B cell (primary cell): ENCODE measurements at regions not wholly inside any gene's neighbourhood (a gene's known extent, or its start where the extent isn't known, plus 50 kb on each side); places are given as distances from the start of the nearest gene placed in this dataset.

ENCODE experiments used
- ATAC-seq: fragments of 200-7000 bp; cut with Tn5 transposase; one replicate; pipeline ENCODE4 v1.10.0; 2021; ENCODE audit warnings: low read depth, mild to moderate bottlenecking, moderate number of reproducible peaks, moderate library complexity
- CTCF ChIA-PET: fragments of 350-600 bp; sonication (Branson Sonifier 250); formaldehyde crosslinking; loops from one replicate; lab custom pipeline; 2021; ENCODE audit warnings: antibody characterized with exemption, inconsistent platforms; lab: Charles Lee
- POLR2A ChIA-PET: fragments of 350-600 bp; sonication (Branson Sonifier 250); formaldehyde crosslinking; loops from one replicate; lab custom pipeline; 2021; ENCODE audit warnings: antibody characterized with exemption; lab: Charles Lee
- DNase-seq: peaks from one replicate; pipeline ENCODE4 v3.0.0; 2013
- H2AFZ ChIP-seq: 2 replicates; pipeline ENCODE4 v1.6.1; 2012; ENCODE audit warnings: mild to moderate bottlenecking, low read depth, low read length; ENCODE audit not compliant: insufficient read depth, poor library complexity, severe bottlenecking
- H3K27ac ChIP-seq, 2 donors: 1 replicate in 1 of 2; 2 replicates in 1 of 2; pipeline ENCODE4 v1.5.1; 2012 to 2013; ENCODE audit warnings: low read length in 2 of 2, mild to moderate bottlenecking in 2 of 2, moderate library complexity in 1 of 2
- H3K27me3 ChIP-seq, 4 experiments: fragments of 200-600 bp in 1 of 4; sonication (generic) in 1 of 4; replicated peaks in 1 of 4; 1 replicate in 2 of 4; 2 replicates in 2 of 4; pipeline versions ENCODE4 v1.6.1 to v1.7.0; 2013 to 2016; ENCODE audit warnings: low read length in 3 of 4, mild to moderate bottlenecking in 2 of 4, mixed read lengths in 1 of 4, moderate library complexity in 1 of 4; ENCODE audit not compliant: insufficient read depth in 4 of 4, control insufficient read depth in 3 of 4; ENCODE audit errors: control extremely low read depth in 1 of 4
- H3K36me3 ChIP-seq, 2 experiments: replicated peaks in 1 of 2; 1 replicate in 1 of 2; 2 replicates in 1 of 2; pipeline versions ENCODE4 v1.6.1 to v1.7.1; 2013; ENCODE audit warnings: low read length in 1 of 2; ENCODE audit not compliant: insufficient read depth in 2 of 2, control insufficient read depth in 1 of 2; ENCODE audit errors: control extremely low read depth in 1 of 2, extremely low read depth in 1 of 2
- H3K4me1 ChIP-seq, 2 donors: fragments of 200-600 bp in 1 of 2; sonication (generic) in 1 of 2; 1 replicate in 1 of 2; 2 replicates in 1 of 2; pipeline versions ENCODE4 v1.5.1 to v1.6.1; 2013 to 2017; ENCODE audit warnings: low read length in 2 of 2; ENCODE audit not compliant: control insufficient read depth in 2 of 2, insufficient read depth in 2 of 2
- H3K4me2 ChIP-seq: replicated peaks from 2 replicates; pipeline ENCODE3; 2012; ENCODE audit warnings: mild to moderate bottlenecking, low read depth, low read length; ENCODE audit not compliant: poor library complexity, severe bottlenecking
- H3K4me3 ChIP-seq, 5 experiments: fragments of 200-600 bp in 1 of 5; sonication (generic) in 1 of 5; 1 replicate in 3 of 5; 2 replicates in 2 of 5; pipeline versions ENCODE4 v1.5.1 to v1.7.0; 2011 to 2016; ENCODE audit warnings: low read length in 4 of 5, mild to moderate bottlenecking in 4 of 5, low read depth in 2 of 5, control low read depth in 1 of 5, moderate library complexity in 1 of 5; ENCODE audit not compliant: insufficient read depth in 1 of 5; ENCODE audit errors: control extremely low read depth in 1 of 5, extremely low read depth in 1 of 5
- H3K79me2 ChIP-seq: fragments of 200-600 bp; sonication (generic); one replicate; pipeline ENCODE4 v1.6.0; 2016; ENCODE audit warnings: low read length; ENCODE audit not compliant: control insufficient read depth, insufficient read depth
- H3K9ac ChIP-seq: fragments of 200-600 bp; sonication (generic); 2 replicates; pipeline ENCODE4 v1.6.1; 2017; ENCODE audit warnings: mild to moderate bottlenecking, low read length, moderate library complexity
- H3K9me3 ChIP-seq, 3 donors: one replicate each; pipeline versions ENCODE4 v1.6.1 to v1.7.1; 2013; ENCODE audit warnings: low read length in 2 of 3; ENCODE audit not compliant: control insufficient read depth in 2 of 3, insufficient read depth in 1 of 3; ENCODE audit errors: control extremely low read depth in 1 of 3
- H4K20me1 ChIP-seq: 2 replicates; pipeline ENCODE4 v1.6.0; 2012; ENCODE audit warnings: mild to moderate bottlenecking, low read length; ENCODE audit not compliant: insufficient read depth, control insufficient read depth, poor library complexity, severe bottlenecking
- H3K27ac Mint-ChIP-seq: one replicate; pipeline ENCODE4 v1.8.0; 2021; ENCODE audit warnings: mixed read lengths
- H3K27me3 Mint-ChIP-seq: one replicate; pipeline ENCODE4 v1.8.0; 2021; ENCODE audit warnings: mixed read lengths
- H3K4me1 Mint-ChIP-seq: one replicate; pipeline ENCODE4 v1.8.0; 2021; ENCODE audit warnings: mixed read lengths
- H3K4me3 Mint-ChIP-seq: one replicate; pipeline ENCODE4 v1.8.0; 2021; ENCODE audit warnings: mixed read lengths
- H3K9me3 Mint-ChIP-seq: one replicate; pipeline ENCODE4 v1.8.0; 2022; ENCODE audit warnings: mixed read lengths; ENCODE audit not compliant: insufficient read depth
- CTCF ChIP-seq: fragments of 200-600 bp; IDR thresholded peaks from one replicate; pipeline ENCODE4 v1.8.0; 2022; ENCODE audit warnings: antibody characterized with exemption, mild to moderate bottlenecking
- EZH2 ChIP-seq: IDR thresholded peaks from 2 replicates; pipeline ENCODE4 v1.6.1; 2012; ENCODE audit warnings: borderline replicate concordance, low read depth, mild to moderate bottlenecking, moderate library complexity, low read length; ENCODE audit not compliant: insufficient read depth, poor library complexity, severe bottlenecking
- WGBS: methylation state at CpG from one replicate; pipeline ENCODE4 v1.1.5; 2013; ENCODE audit warnings: missing lambda C conversion rate; ENCODE audit not compliant: insufficient coverage; 5-methylcytosine and 5-hydroxymethylcytosine counted together
- intact Hi-C: fragments of 100-400 bp; cut with micrococcal nuclease; formaldehyde crosslinking; loops from one replicate; pipeline ENCODE4 v1.10.0; 2022

GRCh38 chr6:167754691-167755090 is 72.0 kb upstream of the AFDN start:
- ATAC-seq (no peak), DNase-seq (no peak)
- H3K4me3 Mint-ChIP-seq, result no peak overlapping the region
- no peaks in the 10 kb centered on the region for H3K4me1 ChIP-seq
- intact Hi-C loops, result no loop called here
- peaks cover 0 to 3% (median 0%) of the 10 kb centered on the region in 4 experiments for H3K27me3 ChIP-seq
- no peak overlapping the region for H3K4me2 ChIP-seq
- H3K4me1 Mint-ChIP-seq, result no peaks in the 10 kb centered on the region
- POLR2A ChIA-PET, result no interaction called here
- H3K9me3 ChIP-seq, result peaks cover 0 to 11% (median 0%) of the 10 kb centered on the region in 3 donors
- H3K9ac ChIP-seq, result no peak overlapping the region
- H3K27me3 Mint-ChIP-seq, result peaks cover 17% of the 10 kb centered on the region
- H3K27ac ChIP-seq, result no peak overlapping the region
- CTCF ChIA-PET, result interaction anchor here (1.0 kb wide), 1 partner anchor 81 kb away, joined by 3 read pairs; no protein-coding TSS in a partner anchor
- H3K4me3 ChIP-seq, result no peak overlapping the region
- WGBS, result 90% methylated on average over 9 of the region's 10 CpGs
- H3K79me2 ChIP-seq, result no peaks in the 10 kb centered on the region
- no peaks in the 10 kb centered on the region for H3K36me3 ChIP-seq
- H3K9me3 Mint-ChIP-seq, result no peaks in the 10 kb centered on the region
- no peaks in the 10 kb centered on the region for H4K20me1 ChIP-seq
- no peak overlapping the region for H3K27ac Mint-ChIP-seq
- H2AFZ ChIP-seq, result no peak overlapping the region
- TF ChIP-seq CTCF (no peak), EZH2 (no peak)

- no peak for DNase-seq
- TF ChIP-seq EZH2, result no peak
- no peak for TF ChIP-seq CTCF
- Mint-ChIP-seq H3K4me1 (no peaks in the 10 kb centered on the region), H3K4me3 (no peak overlapping the region), H3K27me3 (peaks cover 17% of the 10 kb centered on the region), H3K27ac (no peak overlapping the region), H3K9me3 (no peaks in the 10 kb centered on the region)
- H3K9me3 ChIP-seq, result peaks cover 0 to 11% (median 0%) of the 10 kb centered on the region in 3 donors
- no peak overlapping the region for H3K4me2 ChIP-seq
- no peak overlapping the region for H3K27ac ChIP-seq
- ATAC-seq, result no peak
- no peaks in the 10 kb centered on the region for H4K20me1 ChIP-seq
- H3K4me3 ChIP-seq, result no peak overlapping the region
- CTCF ChIA-PET, result interaction anchor here (1.0 kb wide), 1 partner anchor 82 kb away, joined by 3 read pairs; no protein-coding TSS in a partner anchor
- peaks cover 0 to 3% (median 0%) of the 10 kb centered on the region in 4 experiments for H3K27me3 ChIP-seq
- no peaks in the 10 kb centered on the region for H3K36me3 ChIP-seq
- H3K79me2 ChIP-seq, result no peaks in the 10 kb centered on the region
- H3K4me1 ChIP-seq, result no peaks in the 10 kb centered on the region
- POLR2A ChIA-PET, result no interaction called here
- H3K9ac ChIP-seq, result no peak overlapping the region
- H2AFZ ChIP-seq, result no peak overlapping the region
- 96% methylated on average over 16 of the region's 16 CpGs for WGBS
- intact Hi-C loops, result no loop called here
Measured at GRCh38 chr6:167755461-167755860, 71.2 kb upstream of the AFDN start.
